Caco-2 (cell line): ENCODE measurements at regions not wholly inside any gene's neighbourhood (a gene's known extent, or its start where the extent isn't known, plus 50 kb on each side); places are given as distances from the start of the nearest gene placed in this dataset.

Experiments
- BruUV-seq: library from RNA; stranded (reverse); fragments of 400-500 nt; replicated peaks from 2 replicates; lab custom pipeline; 2021; lab: Mats Ljungman, UMichigan
- CTCF ChIA-PET: fragments of 300-600 bp; sonication (Branson Sonifier 250); formaldehyde crosslinking; loops from one replicate; lab custom pipeline; 2022; ENCODE audit warnings: antibody characterized with exemption; lab: Charles Lee
- POLR2A ChIA-PET: fragments of 300-600 bp; sonication (Branson Sonifier 250); formaldehyde crosslinking; loops from one replicate; lab custom pipeline; 2022; ENCODE audit warnings: antibody characterized with exemption; lab: Charles Lee
- DNase-seq, 2 experiments: peaks; one replicate each; pipeline versions ENCODE4 v3.0.0 to v3.0.0-alpha.2; 2020 to 2022
- H3K27me3 ChIP-seq: replicated peaks from 2 replicates; pipeline ENCODE4 v1.6.0; 2011; ENCODE audit warnings: low read length; ENCODE audit not compliant: control insufficient read depth, insufficient read depth
- H3K36me3 ChIP-seq: 2 replicates; pipeline ENCODE4 v1.5.1; 2011; ENCODE audit warnings: low read length; ENCODE audit not compliant: control insufficient read depth, insufficient read depth
- H3K4me1 ChIP-seq: fragments of 250-450 bp; sonication (Bioruptor Pico); 2 replicates; pipeline ENCODE4 v1.5.1; 2020; ENCODE audit warnings: mild to moderate bottlenecking
- H3K4me3 ChIP-seq: 2 replicates; pipeline ENCODE4 v1.5.1; 2011; ENCODE audit warnings: low read depth, mild to moderate bottlenecking, control low read depth, low read length
- H3K9me3 ChIP-seq: fragments of 250-450 bp; sonication (Bioruptor Pico); 2 replicates; pipeline ENCODE4 v1.5.1; 2020; ENCODE audit warnings: mild to moderate bottlenecking, moderate library complexity
- H3K27ac Mint-ChIP-seq: one replicate; pipeline ENCODE4 v1.8.0; 2022; ENCODE audit warnings: mixed read lengths; ENCODE audit not compliant: unreplicated experiment
- H3K27me3 Mint-ChIP-seq: one replicate; pipeline ENCODE4 v1.8.0; 2022; ENCODE audit warnings: mixed read lengths; ENCODE audit not compliant: insufficient read depth, unreplicated experiment
- H3K36me3 Mint-ChIP-seq: one replicate; pipeline ENCODE4 v1.8.0; 2022; ENCODE audit warnings: mild to moderate bottlenecking, mixed read lengths; ENCODE audit not compliant: insufficient read depth, unreplicated experiment
- H3K4me1 Mint-ChIP-seq: one replicate; pipeline ENCODE4 v1.8.0; 2022; ENCODE audit warnings: low read depth, mixed read lengths; ENCODE audit not compliant: unreplicated experiment
- H3K4me3 Mint-ChIP-seq: one replicate; pipeline ENCODE4 v1.8.0; 2022; ENCODE audit warnings: mild to moderate bottlenecking, moderate library complexity, mixed read lengths; ENCODE audit not compliant: unreplicated experiment
- H3K9me3 Mint-ChIP-seq: one replicate; pipeline ENCODE4 v1.8.0; 2022; ENCODE audit warnings: mixed read lengths; ENCODE audit not compliant: unreplicated experiment
- intact Hi-C: fragments of 100-400 bp; cut with micrococcal nuclease; formaldehyde crosslinking; loops from one replicate; pipeline ENCODE4 v1.10.0; 2022; ENCODE audit not compliant: unreplicated experiment
- TF ChIP-seq, protein P1 (sequence below), 2 experiments: fragments of 200-600 bp in 1 of 2; IDR thresholded peaks; 1 replicate in 1 of 2; 2 replicates in 1 of 2; pipeline versions ENCODE4 v1.5.1 to v1.8.0; 2011 to 2022; ENCODE audit warnings: antibody characterized with exemption in 1 of 2, control low read depth in 1 of 2, inconsistent platforms in 1 of 2, low read depth in 1 of 2, low read length in 1 of 2, mild to moderate bottlenecking in 1 of 2, moderate library complexity in 1 of 2; ENCODE audit not compliant: insufficient read depth in 1 of 2, severe bottlenecking in 1 of 2, unreplicated experiment in 1 of 2

DNA sequence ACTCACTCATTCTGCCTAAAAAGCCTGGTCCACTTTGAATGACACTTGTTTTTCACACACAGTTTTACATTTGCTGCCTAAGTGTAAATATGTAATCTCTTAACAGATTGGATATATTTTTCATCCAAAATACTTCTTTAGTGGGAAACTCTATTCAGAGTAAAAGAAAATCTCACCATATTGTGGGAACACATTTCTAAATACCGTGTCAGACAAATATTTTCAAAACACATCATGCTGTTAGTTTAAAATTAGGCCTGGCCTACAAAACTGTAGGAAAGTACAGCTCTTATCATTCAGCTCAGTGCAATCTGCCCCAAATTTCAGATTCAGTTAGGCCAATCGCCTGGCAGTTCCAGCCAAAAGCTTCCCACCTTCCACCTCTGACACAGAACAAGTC is 849.8 kb downstream of the NXPH1 start:
- CTCF ChIA-PET: no interaction called here

DNA sequence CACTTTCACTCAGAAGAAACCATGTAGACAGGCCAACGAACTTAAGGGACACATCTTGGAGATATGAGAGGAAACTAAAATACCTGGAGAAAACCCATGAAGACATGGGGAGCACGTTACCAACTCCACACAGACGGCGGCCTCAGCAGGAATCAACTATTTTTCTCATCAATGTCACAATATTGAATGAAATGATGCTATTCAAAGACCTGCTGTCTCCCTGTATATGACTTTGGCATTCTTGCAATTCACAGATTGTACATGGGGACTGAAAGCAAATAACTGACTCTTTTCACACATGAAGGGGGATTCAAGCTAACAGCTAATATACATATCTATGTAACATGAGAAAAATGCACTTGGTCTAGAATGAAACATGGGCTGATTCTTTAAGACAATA is 869.0 kb downstream of the NXPH1 start:
- CTCF ChIA-PET: no interaction called here
- no peaks in the 10 kb centered on the region for H3K9me3 Mint-ChIP-seq
- no peaks in the 10 kb centered on the region for H3K36me3 Mint-ChIP-seq
- intact Hi-C loops: no loop called here
- Histone ChIP-seq H3K4me1 (no peaks in the 10 kb centered on the region), H3K27me3 (no peaks in the 10 kb centered on the region), H3K4me3 (no peak overlapping the region), H3K36me3 (no peaks in the 10 kb centered on the region), H3K9me3 (no peaks in the 10 kb centered on the region)
- no peak overlapping the region for H3K4me3 Mint-ChIP-seq
- no TSS peak for BruUV-seq
- DNase-seq: no peak
- H3K4me1 Mint-ChIP-seq: no peaks in the 10 kb centered on the region
- POLR2A ChIA-PET: no interaction called here
- H3K27ac Mint-ChIP-seq: no peak overlapping the region
- H3K27me3 Mint-ChIP-seq: no peaks in the 10 kb centered on the region
- TF ChIP-seq, protein P1, sequence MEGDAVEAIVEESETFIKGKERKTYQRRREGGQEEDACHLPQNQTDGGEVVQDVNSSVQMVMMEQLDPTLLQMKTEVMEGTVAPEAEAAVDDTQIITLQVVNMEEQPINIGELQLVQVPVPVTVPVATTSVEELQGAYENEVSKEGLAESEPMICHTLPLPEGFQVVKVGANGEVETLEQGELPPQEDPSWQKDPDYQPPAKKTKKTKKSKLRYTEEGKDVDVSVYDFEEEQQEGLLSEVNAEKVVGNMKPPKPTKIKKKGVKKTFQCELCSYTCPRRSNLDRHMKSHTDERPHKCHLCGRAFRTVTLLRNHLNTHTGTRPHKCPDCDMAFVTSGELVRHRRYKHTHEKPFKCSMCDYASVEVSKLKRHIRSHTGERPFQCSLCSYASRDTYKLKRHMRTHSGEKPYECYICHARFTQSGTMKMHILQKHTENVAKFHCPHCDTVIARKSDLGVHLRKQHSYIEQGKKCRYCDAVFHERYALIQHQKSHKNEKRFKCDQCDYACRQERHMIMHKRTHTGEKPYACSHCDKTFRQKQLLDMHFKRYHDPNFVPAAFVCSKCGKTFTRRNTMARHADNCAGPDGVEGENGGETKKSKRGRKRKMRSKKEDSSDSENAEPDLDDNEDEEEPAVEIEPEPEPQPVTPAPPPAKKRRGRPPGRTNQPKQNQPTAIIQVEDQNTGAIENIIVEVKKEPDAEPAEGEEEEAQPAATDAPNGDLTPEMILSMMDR (IDR thresholded peaks at IDR 0.05; ENCODE audit: insufficient read depth in 1 of 2, low read depth in 1 of 2, low read length in 1 of 2, severe bottlenecking in 1 of 2, unreplicated experiment in 1 of 2): no peak

More for the DNA sequence above, 849.8 kb downstream of the NXPH1 start:
- DNase-seq: no peak
- H3K27me3 Mint-ChIP-seq: no peaks in the 10 kb centered on the region
- POLR2A ChIA-PET: no interaction called here
- H3K27ac Mint-ChIP-seq: no peak overlapping the region
- BruUV-seq: no TSS peak
- H3K4me1 ChIP-seq: no peaks in the 10 kb centered on the region
- H3K9me3 Mint-ChIP-seq: no peaks in the 10 kb centered on the region
- H3K27me3 ChIP-seq: no peaks in the 10 kb centered on the region
- H3K36me3 Mint-ChIP-seq: no peaks in the 10 kb centered on the region
- intact Hi-C loops: no loop called here
- no peaks in the 10 kb centered on the region for H3K36me3 ChIP-seq
- no peak overlapping the region for H3K4me3 Mint-ChIP-seq
- H3K4me1 Mint-ChIP-seq: no peaks in the 10 kb centered on the region
- TF ChIP-seq, protein P1 (IDR thresholded peaks at IDR 0.05; ENCODE audit: insufficient read depth in 1 of 2, low read depth in 1 of 2, low read length in 1 of 2, severe bottlenecking in 1 of 2, unreplicated experiment in 1 of 2): no peak
- no peaks in the 10 kb centered on the region for H3K9me3 ChIP-seq
- H3K4me3 ChIP-seq: no peak overlapping the region

DNA sequence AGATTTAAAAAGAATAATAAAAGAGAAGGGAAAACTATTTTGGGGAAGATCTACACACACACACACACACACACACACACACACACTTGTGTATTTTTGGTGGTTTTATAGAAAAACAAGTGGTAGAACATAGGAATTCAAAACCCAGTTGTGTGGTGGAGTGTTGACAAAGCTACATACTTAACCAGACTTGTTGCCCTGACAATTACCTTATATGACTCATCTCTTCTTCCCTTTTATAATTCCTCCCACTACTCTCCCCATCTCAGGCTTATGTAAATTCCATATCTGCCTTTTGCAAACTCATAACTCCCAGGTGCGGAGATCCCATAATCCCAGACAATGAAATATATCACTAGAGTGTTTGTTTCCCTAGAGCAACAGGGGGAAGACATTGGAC is 873.7 kb downstream of the NXPH1 start:
- intact Hi-C loops: no loop called here
- H3K27me3 Mint-ChIP-seq: no peaks in the 10 kb centered on the region
- no TSS peak for BruUV-seq
- Histone ChIP-seq H3K9me3 (no peaks in the 10 kb centered on the region), H3K27me3 (no peaks in the 10 kb centered on the region), H3K4me3 (no peak overlapping the region), H3K4me1 (no peaks in the 10 kb centered on the region), H3K36me3 (no peaks in the 10 kb centered on the region)
- no peaks in the 10 kb centered on the region for H3K4me1 Mint-ChIP-seq
- ChIA-PET POLR2A (no interaction called here), CTCF (no interaction called here)
- H3K27ac Mint-ChIP-seq: no peak overlapping the region
- no peak overlapping the region for H3K4me3 Mint-ChIP-seq
- DNase-seq: no peak
- TF ChIP-seq, protein P1 (IDR thresholded peaks at IDR 0.05; ENCODE audit: insufficient read depth in 1 of 2, low read depth in 1 of 2, low read length in 1 of 2, severe bottlenecking in 1 of 2, unreplicated experiment in 1 of 2): no peak
- H3K36me3 Mint-ChIP-seq: no peaks in the 10 kb centered on the region
- H3K9me3 Mint-ChIP-seq: no peaks in the 10 kb centered on the region
